ENCODE measurements at regions not wholly inside any gene's neighbourhood (a gene's known extent, or its start where the extent isn't known, plus 50 kb on each side); places are given as distances from the start of the nearest gene placed in this dataset.

DNA sequence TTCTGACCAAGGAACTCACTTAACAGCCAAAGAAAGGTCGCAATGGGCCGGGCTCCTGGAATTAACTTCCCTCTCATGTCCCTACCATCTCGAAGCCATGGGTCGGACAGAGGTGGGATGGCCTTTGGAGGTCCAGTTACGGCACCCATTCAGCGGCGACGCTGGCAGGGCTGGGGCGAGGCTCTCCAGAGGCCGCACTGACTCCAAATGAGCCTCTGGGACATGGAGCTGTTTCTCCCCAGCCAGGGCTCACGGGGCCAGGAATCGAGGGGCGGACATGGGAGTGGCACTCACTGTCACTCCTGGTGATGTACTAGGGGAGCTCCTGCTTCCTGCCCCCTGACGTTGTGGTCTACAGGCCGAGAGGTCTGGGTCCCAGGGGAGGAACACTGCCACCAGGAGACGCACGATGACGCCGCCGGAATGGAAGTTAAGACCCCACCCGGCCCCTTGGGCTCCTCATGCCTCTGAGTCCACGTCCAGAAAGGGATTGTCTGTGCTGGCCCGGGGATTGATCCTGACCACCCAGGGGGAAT, 60.7 kb upstream of the METRNL start:
- no peak overlapping the region for H3K27ac ChIP-seq (replicated peaks in 1 of 4)
- no peak overlapping the region for H3K4me3 ChIP-seq
- H3K27me3 ChIP-seq = no peaks in the 10 kb centered on the region
- TF ChIP-seq, protein P1, sequence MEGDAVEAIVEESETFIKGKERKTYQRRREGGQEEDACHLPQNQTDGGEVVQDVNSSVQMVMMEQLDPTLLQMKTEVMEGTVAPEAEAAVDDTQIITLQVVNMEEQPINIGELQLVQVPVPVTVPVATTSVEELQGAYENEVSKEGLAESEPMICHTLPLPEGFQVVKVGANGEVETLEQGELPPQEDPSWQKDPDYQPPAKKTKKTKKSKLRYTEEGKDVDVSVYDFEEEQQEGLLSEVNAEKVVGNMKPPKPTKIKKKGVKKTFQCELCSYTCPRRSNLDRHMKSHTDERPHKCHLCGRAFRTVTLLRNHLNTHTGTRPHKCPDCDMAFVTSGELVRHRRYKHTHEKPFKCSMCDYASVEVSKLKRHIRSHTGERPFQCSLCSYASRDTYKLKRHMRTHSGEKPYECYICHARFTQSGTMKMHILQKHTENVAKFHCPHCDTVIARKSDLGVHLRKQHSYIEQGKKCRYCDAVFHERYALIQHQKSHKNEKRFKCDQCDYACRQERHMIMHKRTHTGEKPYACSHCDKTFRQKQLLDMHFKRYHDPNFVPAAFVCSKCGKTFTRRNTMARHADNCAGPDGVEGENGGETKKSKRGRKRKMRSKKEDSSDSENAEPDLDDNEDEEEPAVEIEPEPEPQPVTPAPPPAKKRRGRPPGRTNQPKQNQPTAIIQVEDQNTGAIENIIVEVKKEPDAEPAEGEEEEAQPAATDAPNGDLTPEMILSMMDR (IDR thresholded peaks at IDR 0.05) = no peak
- TF ChIP-seq POLR2AphosphoS5 (IDR thresholded peaks at IDR 0.05) = no peak
- TF ChIP-seq EP300 (IDR thresholded peaks at IDR 0.05) = no peak
- TF ChIP-seq POLR2A (IDR thresholded peaks at IDR 0.05; ENCODE audit: low read depth) = no peak
- H3K36me3 ChIP-seq = peaks cover 0 to 3% (median under 1%) of the 10 kb centered on the region in 4 donors
- 95% methylated on average over 23 of the region's 23 CpGs for WGBS
- no peaks in the 10 kb centered on the region for H3K4me1 ChIP-seq
- no peak for DNase-seq (ENCODE audit: extremely low spot score)
- intact Hi-C loops (cut with DNase I) = no loop called here
- H3K9me3 ChIP-seq = no peaks in the 10 kb centered on the region

DNA sequence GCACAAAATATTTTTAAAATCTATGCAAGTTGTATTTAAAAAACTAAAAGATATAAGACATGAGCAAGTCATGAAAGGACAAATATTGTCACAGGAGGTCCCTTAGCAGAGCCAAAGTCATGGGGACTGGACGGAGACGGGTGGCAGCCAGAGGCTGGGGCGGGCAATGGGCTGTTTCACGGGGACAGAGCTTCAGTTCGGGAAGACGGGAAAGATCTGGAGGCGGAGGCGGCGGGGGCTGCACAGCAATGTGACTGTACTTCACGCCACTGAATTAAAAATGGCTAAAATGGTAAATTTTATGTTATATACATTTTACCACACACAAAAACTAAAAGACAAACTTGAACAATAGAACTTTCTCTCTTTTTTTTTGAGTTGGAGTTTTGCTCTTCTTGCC, 60.0 kb upstream of the METRNL start:
- Histone ChIP-seq H3K27ac (replicated peaks in 1 of 4) (no peak overlapping the region), H3K36me3 (peaks cover 0 to 8% (median 7%) of the 10 kb centered on the region in 4 donors), H3K4me3 (no peak overlapping the region), H3K9me3 (no peaks in the 10 kb centered on the region), H3K4me1 (no peaks in the 10 kb centered on the region), H3K27me3 (no peaks in the 10 kb centered on the region)
- 78% methylated on average over 10 of the region's 10 CpGs for whole genome bisulfite sequencing
- no peak for DNase-seq (ENCODE audit: extremely low spot score)
- TF ChIP-seq, protein P1 (IDR thresholded peaks at IDR 0.05) = no peak
- TF ChIP-seq EP300 (IDR thresholded peaks at IDR 0.05) (no peak), POLR2AphosphoS5 (IDR thresholded peaks at IDR 0.05) (no peak)
- intact Hi-C loops (cut with DNase I) = no loop called here

DNA sequence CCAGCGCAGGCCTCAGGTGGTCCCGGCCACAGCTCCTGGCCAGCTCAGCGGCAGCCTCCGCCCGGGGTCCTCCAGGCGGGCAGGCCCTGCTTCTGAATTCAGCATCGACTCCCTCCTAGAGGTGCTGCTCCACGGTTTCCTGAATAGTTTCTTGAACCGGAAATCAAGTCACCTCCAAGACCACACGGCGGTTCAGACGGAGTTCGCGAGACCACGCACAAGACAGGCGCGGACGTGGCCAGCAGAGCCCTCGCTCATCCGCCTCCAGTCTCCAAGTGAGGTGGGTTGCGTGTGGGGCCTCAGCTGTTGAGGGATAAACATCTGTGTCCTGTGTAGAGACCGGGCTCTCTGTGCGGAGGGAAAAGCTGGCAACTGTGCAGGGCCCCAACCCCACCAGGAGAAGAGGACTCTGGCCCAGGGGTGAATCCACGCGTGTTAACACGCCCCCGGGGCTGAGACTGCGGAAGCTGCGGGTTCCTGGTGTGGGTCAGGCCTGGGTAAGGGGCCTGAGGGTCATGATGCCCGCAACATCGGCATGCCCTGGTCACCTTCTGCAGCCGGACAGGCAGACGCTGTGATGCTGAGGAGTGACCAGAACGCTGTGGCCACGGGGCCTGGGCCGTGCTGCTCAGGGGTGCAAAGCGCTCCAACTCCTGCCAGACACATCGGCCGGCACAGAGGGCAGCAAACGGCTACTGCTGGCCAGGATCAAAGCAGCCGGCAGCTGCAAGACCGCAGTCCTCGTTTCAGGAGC, 55.0 kb upstream of the METRNL start:
- Histone ChIP-seq H3K4me1 (no peaks in the 10 kb centered on the region), H3K36me3 (peaks cover 0 to 12% (median 10%) of the 10 kb centered on the region in 4 donors), H3K4me3 (no peak overlapping the region), H3K27ac (replicated peaks in 1 of 4) (no peak overlapping the region), H3K27me3 (no peaks in the 10 kb centered on the region), H3K9me3 (no peaks in the 10 kb centered on the region)
- intact Hi-C loops (cut with DNase I) = no loop called here
- TF ChIP-seq, protein P1 (IDR thresholded peaks at IDR 0.05) = no peak
- TF ChIP-seq POLR2A (IDR thresholded peaks at IDR 0.05; ENCODE audit: low read depth) = no peak
- no peak for DNase-seq (ENCODE audit: extremely low spot score)
- WGBS = 91% methylated on average over 30 of the region's 43 CpGs

DNA sequence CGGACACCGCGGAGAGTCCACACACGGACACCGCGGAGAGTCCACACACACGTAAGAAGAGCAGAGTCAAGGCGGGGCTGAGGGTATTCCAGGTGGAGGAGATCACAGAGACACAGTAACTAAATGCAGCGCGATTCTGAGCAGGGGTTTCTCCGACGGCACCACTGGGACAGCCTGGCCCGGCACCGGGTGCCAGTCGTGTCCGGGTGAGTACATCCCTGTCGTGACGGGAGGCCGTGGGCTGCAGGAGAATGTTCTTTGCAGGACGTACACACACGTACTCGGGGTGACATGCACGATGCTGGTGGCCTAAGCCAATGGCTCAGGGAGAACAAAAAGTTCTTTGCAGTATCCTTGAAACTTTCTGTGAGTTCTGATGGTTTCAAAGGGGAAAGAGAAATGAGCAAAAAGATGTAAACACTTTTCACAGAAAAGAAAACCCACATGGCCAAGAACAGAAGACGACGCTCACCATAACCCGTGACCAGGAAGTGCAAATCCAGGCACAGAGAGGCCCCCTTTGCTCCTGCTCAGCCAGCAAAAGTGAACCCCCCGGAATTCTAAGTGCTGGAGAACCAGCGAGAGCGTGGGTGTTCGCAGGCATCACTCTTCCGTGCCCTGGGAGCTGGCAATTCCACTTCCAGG, 53.7 kb upstream of the METRNL start:
- peaks cover 0 to 16% (median 10%) of the 10 kb centered on the region in 4 donors for H3K36me3 ChIP-seq
- WGBS = 93% methylated on average over 31 of the region's 31 CpGs
- TF ChIP-seq EP300 (IDR thresholded peaks at IDR 0.05) (no peak), POLR2AphosphoS5 (IDR thresholded peaks at IDR 0.05) (no peak), POLR2A (IDR thresholded peaks at IDR 0.05; ENCODE audit: low read depth) (no peak)
- TF ChIP-seq, protein P1 (IDR thresholded peaks at IDR 0.05) = no peak
- no peaks in the 10 kb centered on the region for H3K9me3 ChIP-seq
- no peaks in the 10 kb centered on the region for H3K27me3 ChIP-seq
- no peak overlapping the region for H3K4me3 ChIP-seq
- no peak overlapping the region for H3K27ac ChIP-seq (replicated peaks in 1 of 4)
- intact Hi-C loops (cut with DNase I) = no loop called here
- DNase-seq (ENCODE audit: extremely low spot score) = no peak
- no peaks in the 10 kb centered on the region for H3K4me1 ChIP-seq
